ENCODE measurements at regions not wholly inside any gene's neighbourhood (a gene's known extent, or its start where the extent isn't known, plus 50 kb on each side); places are given as distances from the start of the nearest gene placed in this dataset.

GRCh38 chr4:135917011-135917410, 1615.3 kb downstream of the PCDH18 start:
- no peak for DNase-seq (ENCODE audit: low read depth, low spot score)
- Histone ChIP-seq H3K4me2 (ENCODE audit: control insufficient read depth, insufficient read depth) (no peak overlapping the region), H3K9me3 (replicated peaks; ENCODE audit: control insufficient read depth, insufficient read depth, low read length) (no peaks in the 10 kb centered on the region), H3K36me3 (ENCODE audit: control insufficient read depth in 2 of 2, insufficient read depth in 2 of 2, low read length in 1 of 2) (no peaks in the 10 kb centered on the region), H3K9ac (ENCODE audit: control insufficient read depth, insufficient read depth, low read length) (no peak overlapping the region), H4K20me1 (ENCODE audit: control insufficient read depth, insufficient read depth) (no peaks in the 10 kb centered on the region), H3K27me3 (replicated peaks in 1 of 2; ENCODE audit: control insufficient read depth in 2 of 2, insufficient read depth in 2 of 2, low read length in 1 of 2) (no peaks in the 10 kb centered on the region), H3K27ac (ENCODE audit: control insufficient read depth, insufficient read depth) (no peak overlapping the region), H2AFZ (ENCODE audit: control insufficient read depth, low read depth, low read length) (no peak overlapping the region), H3K4me3 (no peak overlapping the region), H3K79me2 (ENCODE audit: control insufficient read depth, insufficient read depth, low read length) (no peaks in the 10 kb centered on the region), H3K4me1 (ENCODE audit: control insufficient read depth, insufficient read depth, low read length) (no peaks in the 10 kb centered on the region)
- in situ Hi-C loops (cut with MboI) (no loop called here), intact Hi-C loops (cut with micrococcal nuclease; ENCODE audit: unreplicated experiment) (no loop called here)
- no TSS peak for BruUV-seq (replicated peaks)
- no peak for ATAC-seq
- ChIA-PET CTCF (no interaction called here), RAD21 (ENCODE audit: unreplicated experiment) (no interaction called here), POLR2A (no interaction called here), SMC1A (ENCODE audit: uncharacterized antibody, unreplicated experiment) (no interaction called here)
- no peak for FAIRE-seq
- 8% methylated on average over 1 of the region's 1 CpG for WGBS (ENCODE audit: insufficient coverage, insufficient replicate concordance, low lambda C conversion rate, missing lambda C conversion rate)
- TF ChIP-seq PML (IDR thresholded peaks at IDR 0.05; ENCODE audit: low read length) (no peak), ESRRA (IDR thresholded peaks at IDR 0.05; ENCODE audit: low read length) (no peak), RAD21 (IDR thresholded peaks at IDR 0.05; ENCODE audit: insufficient read depth, low read depth, low read length) (no peak), NR2C2 (IDR thresholded peaks at IDR 0.05; ENCODE audit: borderline replicate concordance, control insufficient read depth, insufficient read length, low read depth) (no peak)
- TF ChIP-seq, protein P1, sequence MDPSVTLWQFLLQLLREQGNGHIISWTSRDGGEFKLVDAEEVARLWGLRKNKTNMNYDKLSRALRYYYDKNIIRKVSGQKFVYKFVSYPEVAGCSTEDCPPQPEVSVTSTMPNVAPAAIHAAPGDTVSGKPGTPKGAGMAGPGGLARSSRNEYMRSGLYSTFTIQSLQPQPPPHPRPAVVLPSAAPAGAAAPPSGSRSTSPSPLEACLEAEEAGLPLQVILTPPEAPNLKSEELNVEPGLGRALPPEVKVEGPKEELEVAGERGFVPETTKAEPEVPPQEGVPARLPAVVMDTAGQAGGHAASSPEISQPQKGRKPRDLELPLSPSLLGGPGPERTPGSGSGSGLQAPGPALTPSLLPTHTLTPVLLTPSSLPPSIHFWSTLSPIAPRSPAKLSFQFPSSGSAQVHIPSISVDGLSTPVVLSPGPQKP (IDR thresholded peaks at IDR 0.05; ENCODE audit: low read depth, low read length): no peak

DNA sequence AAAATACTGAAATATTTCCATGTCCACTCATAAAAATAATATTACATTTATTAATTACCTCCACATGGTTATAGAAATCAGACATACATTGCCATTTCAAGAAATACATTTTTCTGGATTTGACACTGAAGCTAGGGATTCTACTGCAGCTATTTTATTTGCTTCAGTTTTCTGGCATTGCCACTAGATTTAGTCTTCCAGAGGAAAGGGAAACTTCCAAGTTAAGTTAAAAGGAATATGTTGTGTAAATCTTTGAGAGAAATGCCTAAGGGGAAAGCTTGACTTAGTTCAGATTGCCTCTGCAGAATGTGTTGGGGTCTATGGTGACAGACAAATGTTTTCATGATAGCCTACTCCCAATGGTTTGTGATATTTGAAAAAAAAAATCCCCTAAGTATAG, 1631.3 kb downstream of the PCDH18 start:
- Histone ChIP-seq H2AFZ (ENCODE audit: control insufficient read depth, low read depth, low read length) (no peak overlapping the region), H3K36me3 (ENCODE audit: control insufficient read depth in 2 of 2, insufficient read depth in 2 of 2, low read length in 1 of 2) (no peaks in the 10 kb centered on the region), H3K4me2 (ENCODE audit: control insufficient read depth, insufficient read depth) (no peak overlapping the region), H4K20me1 (ENCODE audit: control insufficient read depth, insufficient read depth) (no peaks in the 10 kb centered on the region), H3K9ac (ENCODE audit: control insufficient read depth, insufficient read depth, low read length) (no peak overlapping the region), H3K9me3 (replicated peaks; ENCODE audit: control insufficient read depth, insufficient read depth, low read length) (no peaks in the 10 kb centered on the region), H3K79me2 (ENCODE audit: control insufficient read depth, insufficient read depth, low read length) (no peaks in the 10 kb centered on the region), H3K4me3 (no peak overlapping the region), H3K27me3 (replicated peaks in 1 of 2; ENCODE audit: control insufficient read depth in 2 of 2, insufficient read depth in 2 of 2, low read length in 1 of 2) (no peaks in the 10 kb centered on the region), H3K27ac (ENCODE audit: control insufficient read depth, insufficient read depth) (no peak overlapping the region), H3K4me1 (ENCODE audit: control insufficient read depth, insufficient read depth, low read length) (no peaks in the 10 kb centered on the region)
- CTCF ChIA-PET: no interaction called here
- no TSS peak for BruUV-seq (replicated peaks)
- FAIRE-seq (no peak), ATAC-seq (no peak), DNase-seq (ENCODE audit: low read depth, low spot score) (no peak)
- in situ Hi-C loops (cut with MboI): no loop called here
- RAD21 ChIA-PET (ENCODE audit: unreplicated experiment): no interaction called here
- SMC1A ChIA-PET (ENCODE audit: uncharacterized antibody, unreplicated experiment): no interaction called here
- intact Hi-C loops (cut with micrococcal nuclease; ENCODE audit: unreplicated experiment): no loop called here
- POLR2A ChIA-PET: no interaction called here
- TF ChIP-seq IRF3 (IDR thresholded peaks at IDR 0.05): no peak
- no peak for TF ChIP-seq SPI1 (IDR thresholded peaks at IDR 0.05; ENCODE audit: borderline replicate concordance, insufficient read depth, low read depth, low read length)
- TF ChIP-seq NFYB (IDR thresholded peaks at IDR 0.05; ENCODE audit: insufficient read depth, low read depth, low read length): no peak
- no peak for TF ChIP-seq BCLAF1 (IDR thresholded peaks at IDR 0.05)
- no peak for TF ChIP-seq POU2F2 (IDR thresholded peaks at IDR 0.05; ENCODE audit: borderline replicate concordance, low read depth, low read length)
- TF ChIP-seq POLR2A (IDR thresholded peaks at IDR 0.05; ENCODE audit: low read depth, low read length): no peak
- TF ChIP-seq, protein P2, sequence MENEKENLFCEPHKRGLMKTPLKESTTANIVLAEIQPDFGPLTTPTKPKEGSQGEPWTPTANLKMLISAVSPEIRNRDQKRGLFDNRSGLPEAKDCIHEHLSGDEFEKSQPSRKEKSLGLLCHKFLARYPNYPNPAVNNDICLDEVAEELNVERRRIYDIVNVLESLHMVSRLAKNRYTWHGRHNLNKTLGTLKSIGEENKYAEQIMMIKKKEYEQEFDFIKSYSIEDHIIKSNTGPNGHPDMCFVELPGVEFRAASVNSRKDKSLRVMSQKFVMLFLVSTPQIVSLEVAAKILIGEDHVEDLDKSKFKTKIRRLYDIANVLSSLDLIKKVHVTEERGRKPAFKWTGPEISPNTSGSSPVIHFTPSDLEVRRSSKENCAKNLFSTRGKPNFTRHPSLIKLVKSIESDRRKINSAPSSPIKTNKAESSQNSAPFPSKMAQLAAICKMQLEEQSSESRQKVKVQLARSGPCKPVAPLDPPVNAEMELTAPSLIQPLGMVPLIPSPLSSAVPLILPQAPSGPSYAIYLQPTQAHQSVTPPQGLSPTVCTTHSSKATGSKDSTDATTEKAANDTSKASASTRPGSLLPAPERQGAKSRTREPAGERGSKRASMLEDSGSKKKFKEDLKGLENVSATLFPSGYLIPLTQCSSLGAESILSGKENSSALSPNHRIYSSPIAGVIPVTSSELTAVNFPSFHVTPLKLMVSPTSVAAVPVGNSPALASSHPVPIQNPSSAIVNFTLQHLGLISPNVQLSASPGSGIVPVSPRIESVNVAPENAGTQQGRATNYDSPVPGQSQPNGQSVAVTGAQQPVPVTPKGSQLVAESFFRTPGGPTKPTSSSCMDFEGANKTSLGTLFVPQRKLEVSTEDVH (IDR thresholded peaks at IDR 0.05; ENCODE audit: low read depth, partially characterized antibody): no peak
